Heart right ventricle (tissue), 16 donors: ENCODE measurements at regions not wholly inside any gene's neighbourhood (a gene's known extent, or its start where the extent isn't known, plus 50 kb on each side); places are given as distances from the start of the nearest gene placed in this dataset.
A peak's percentile ranks its signal among the peaks of the same experiment; 100 is the strongest.

Experiments
- ATAC-seq, 8 donors: fragments of 200-7000 bp; cut with Tn5 transposase; one replicate each; pipeline ENCODE4 v1.9.1; 2020; ENCODE audit warnings: mild to moderate bottlenecking in 8 of 8, moderate library complexity in 8 of 8, moderate number of reproducible peaks in 1 of 8
- DNase-seq, 2 donors: peaks; one replicate each; pipeline ENCODE4 v3.0.0-alpha.2; 2020
- H3K27ac ChIP-seq, 10 donors: fragments of 200-600 bp; sonication (generic) in 2 of 10; one replicate each; pipeline versions ENCODE4 v1.5.0 to v1.8.0; 2020 to 2022; ENCODE audit warnings: mild to moderate bottlenecking in 3 of 10
- H3K27me3 ChIP-seq, 7 donors: fragments of 200-600 bp; one replicate each; pipeline ENCODE4 v1.8.0; 2021 to 2022; ENCODE audit warnings: mild to moderate bottlenecking in 2 of 7
- H3K36me3 ChIP-seq, 9 donors: fragments of 200-600 bp; sonication (generic) in 1 of 9; one replicate each; pipeline versions ENCODE4 v1.5.0 to v1.8.0; 2020 to 2022; ENCODE audit warnings: mild to moderate bottlenecking in 2 of 9
- H3K4me1 ChIP-seq, 9 donors: fragments of 200-600 bp; sonication (generic) in 1 of 9; one replicate each; pipeline versions ENCODE4 v1.5.0 to v1.8.0; 2020 to 2022; ENCODE audit warnings: mild to moderate bottlenecking in 4 of 9
- H3K4me3 ChIP-seq, 10 donors: fragments of 200-600 bp; sonication (generic) in 2 of 10; one replicate each; pipeline versions ENCODE4 v1.5.0 to v1.8.0; 2020 to 2022; ENCODE audit warnings: mild to moderate bottlenecking in 7 of 10, moderate library complexity in 2 of 10
- H3K9me3 ChIP-seq, 11 donors: fragments of 200-600 bp in 10 of 11; sonication (generic) in 2 of 11; one replicate each; pipeline versions ENCODE4 v1.5.0 to v1.8.0; 2013 to 2022; ENCODE audit warnings: mild to moderate bottlenecking in 2 of 11, control low read depth in 1 of 11, moderate library complexity in 1 of 11
- WGBS, 2 donors: extraction: QIAGEN DNeasy Blood & Tissue Kit; methylation state at CpG; one replicate each; pipeline ENCODE4 v1.1.7; 2013; ENCODE audit warnings: inconsistent platforms in 1 of 2; 5-methylcytosine and 5-hydroxymethylcytosine counted together
- intact Hi-C, 10 donors: fragments of 100-400 bp; cut with DNase I; formaldehyde crosslinking; loops; one replicate each; pipeline versions ENCODE4 v1.11.1 to v1.14.2; 2022
- TF ChIP-seq, protein P1 (sequence below), 9 donors: fragments of 200-600 bp; sonication (generic) in 2 of 9; IDR thresholded peaks; one replicate each; pipeline versions ENCODE4 v1.5.0 to v1.8.0; 2021 to 2022; ENCODE audit warnings: antibody characterized with exemption in 9 of 9, mild to moderate bottlenecking in 5 of 9, moderate library complexity in 1 of 9
- donor health status: Arrhythmogenic right ventricular cardiomyopathy.
- donor health status: ischemic (EF 13 %, LVEDD 7.1; RV severe dilation, severe dysfunction).
- donor health status: healthy with polysubstance abuse.
- donor health status: DM: no; HTN: yes; CAD: no.
- donor health status: DM: no; HTN: no; CAD: no.
- donor health status: ischemic (EF 25% LVEDD 6.9; RV normal size, moderate dysfunction).
- donor health status: ischemic (EF 25% LVEDD 5.7; RV mildly dilated, moderate dysfunction).
- donor health status: healthy.
- donor health status: DM: yes; HTN: yes; CAD: no.
- donor health status: Ischemic cardiomyopathy.
- donor health status: ischemic (EF 35%, LVEDD 5.7; RV mildly dilated, moderate dysfunction).
- donor health status: nonischemic (EF 11% LVEDD 7.7; RV severe dilation, severe dysfunction).
- donor health status: DM: yes; HTN: yes; CAD: no.
- donor health status: PGD.
- donor health status: ischemic (EF 29% LVEDD 5.4; RV normal size, mild dysfunction).
- donor health status: nonischemic (EF 23%, LVEDD 6.1; RV moderate dilation, normal function).

DNA sequence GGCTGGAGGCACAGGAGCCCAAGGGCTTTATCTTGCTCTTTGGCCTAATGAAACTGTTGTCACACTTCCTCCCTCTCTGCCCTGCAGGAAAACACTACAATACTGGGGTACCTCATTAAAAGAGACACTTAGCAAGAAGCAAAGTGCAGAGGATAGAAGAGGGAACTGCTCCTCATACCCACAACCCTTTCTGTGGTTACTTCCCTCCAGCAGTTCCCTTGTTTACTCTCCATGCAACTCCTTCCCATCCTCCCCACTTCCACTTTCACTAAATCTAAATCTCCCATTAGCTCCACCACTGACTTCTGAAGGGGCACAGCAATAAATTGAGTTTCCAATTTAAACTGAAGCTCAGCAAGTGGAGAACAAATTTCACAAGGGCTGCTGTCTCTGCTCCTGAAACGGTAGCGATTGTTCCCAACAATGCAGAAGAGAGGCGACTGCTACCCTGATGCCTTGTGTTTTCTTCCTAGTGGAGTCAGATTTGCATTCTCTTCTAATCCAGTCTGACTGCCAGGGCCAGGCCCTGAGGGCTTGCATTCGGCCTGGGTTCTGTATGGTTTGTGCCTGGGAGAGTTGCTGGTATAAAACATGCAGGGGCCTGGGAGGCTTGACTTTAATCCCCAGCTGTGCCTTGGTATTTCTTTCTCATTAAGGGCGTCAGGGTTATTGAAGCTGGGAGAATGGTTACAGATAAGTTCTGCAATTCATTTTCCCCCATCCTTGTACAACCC, 454.7 kb downstream of the TFAP2B start:
- TF ChIP-seq, protein P1, sequence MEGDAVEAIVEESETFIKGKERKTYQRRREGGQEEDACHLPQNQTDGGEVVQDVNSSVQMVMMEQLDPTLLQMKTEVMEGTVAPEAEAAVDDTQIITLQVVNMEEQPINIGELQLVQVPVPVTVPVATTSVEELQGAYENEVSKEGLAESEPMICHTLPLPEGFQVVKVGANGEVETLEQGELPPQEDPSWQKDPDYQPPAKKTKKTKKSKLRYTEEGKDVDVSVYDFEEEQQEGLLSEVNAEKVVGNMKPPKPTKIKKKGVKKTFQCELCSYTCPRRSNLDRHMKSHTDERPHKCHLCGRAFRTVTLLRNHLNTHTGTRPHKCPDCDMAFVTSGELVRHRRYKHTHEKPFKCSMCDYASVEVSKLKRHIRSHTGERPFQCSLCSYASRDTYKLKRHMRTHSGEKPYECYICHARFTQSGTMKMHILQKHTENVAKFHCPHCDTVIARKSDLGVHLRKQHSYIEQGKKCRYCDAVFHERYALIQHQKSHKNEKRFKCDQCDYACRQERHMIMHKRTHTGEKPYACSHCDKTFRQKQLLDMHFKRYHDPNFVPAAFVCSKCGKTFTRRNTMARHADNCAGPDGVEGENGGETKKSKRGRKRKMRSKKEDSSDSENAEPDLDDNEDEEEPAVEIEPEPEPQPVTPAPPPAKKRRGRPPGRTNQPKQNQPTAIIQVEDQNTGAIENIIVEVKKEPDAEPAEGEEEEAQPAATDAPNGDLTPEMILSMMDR (IDR thresholded peaks at IDR 0.05), result no peak
- ATAC-seq (peak in 7 of 8 donors; percentile 51 to 69 (median 63)), DNase-seq (no peak)
- Histone ChIP-seq H3K4me1 (peaks cover 0 to 32% (median 0%) of the 10 kb centered on the region in 9 donors), H3K4me3 (no peak overlapping the region), H3K36me3 (no peaks in the 10 kb centered on the region), H3K27ac (peak overlapping the region in 1 of 10 donors; percentile 77), H3K9me3 (no peaks in the 10 kb centered on the region), H3K27me3 (no peaks in the 10 kb centered on the region)
- intact Hi-C loops, result no loop called here
- 58 to 59% methylated on average over 5 of the region's 5 CpGs for WGBS, 2 donors

DNA sequence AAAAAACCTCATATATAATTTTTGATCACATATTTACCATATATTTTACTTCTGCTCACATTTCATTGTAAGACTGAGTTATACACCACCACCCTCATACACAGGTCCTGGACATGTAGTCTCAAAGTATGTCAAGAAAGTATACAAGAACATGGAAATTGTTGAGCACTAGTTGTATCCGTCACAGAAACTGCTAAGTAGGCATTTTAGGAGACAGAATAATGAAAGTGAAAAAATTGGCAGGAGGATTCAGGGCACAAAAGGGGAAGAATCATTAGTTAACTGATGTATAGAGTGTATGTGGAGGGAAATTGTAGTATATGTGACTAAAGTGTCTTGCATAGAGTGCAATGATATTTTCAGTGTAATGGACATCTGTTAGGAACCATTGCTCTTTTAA, 458.8 kb downstream of the TFAP2B start:
- 73 to 84% methylated on average over 1 of the region's 1 CpG for WGBS, 2 donors
- DNase-seq, result no peak
- no peak overlapping the region for H3K4me3 ChIP-seq
- TF ChIP-seq, protein P1 (IDR thresholded peaks at IDR 0.05), result no peak
- peaks cover 0 to 28% (median 0%) of the 10 kb centered on the region in 9 donors for H3K4me1 ChIP-seq
- H3K9me3 ChIP-seq, result no peaks in the 10 kb centered on the region
- H3K36me3 ChIP-seq, result no peaks in the 10 kb centered on the region
- intact Hi-C loops, result no loop called here
- H3K27ac ChIP-seq, result no peak overlapping the region
- H3K27me3 ChIP-seq, result no peaks in the 10 kb centered on the region
- ATAC-seq, result no peak

DNA sequence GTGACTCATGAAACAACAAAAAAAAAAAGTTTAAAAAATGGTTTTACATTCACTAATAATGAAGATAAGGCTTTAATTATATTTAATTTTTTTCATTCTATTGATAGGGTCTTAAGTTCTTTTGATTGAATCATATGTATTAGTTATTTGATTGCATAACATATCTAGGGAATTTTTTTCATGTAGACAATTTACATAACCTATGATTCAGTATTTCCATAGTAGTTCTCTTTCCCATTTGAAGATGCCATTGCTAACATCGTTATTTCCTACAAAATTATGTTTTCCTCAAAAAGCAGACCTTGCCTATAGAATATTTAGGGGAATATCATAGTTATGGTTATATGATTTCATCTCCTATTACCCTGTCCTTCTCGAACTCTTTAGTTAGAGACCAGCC, 463.4 kb downstream of the TFAP2B start:
- TF ChIP-seq, protein P1 (IDR thresholded peaks at IDR 0.05), result no peak
- no peak for ATAC-seq
- Histone ChIP-seq H3K9me3 (no peaks in the 10 kb centered on the region), H3K27ac (no peak overlapping the region), H3K4me3 (no peak overlapping the region), H3K36me3 (no peaks in the 10 kb centered on the region), H3K4me1 (peaks cover 0 to 11% (median 0%) of the 10 kb centered on the region in 9 donors), H3K27me3 (no peaks in the 10 kb centered on the region)
- intact Hi-C loops, result no loop called here
- no peak for DNase-seq
- WGBS, 2 donors, result 60 to 71% methylated on average over 2 of the region's 2 CpGs

DNA sequence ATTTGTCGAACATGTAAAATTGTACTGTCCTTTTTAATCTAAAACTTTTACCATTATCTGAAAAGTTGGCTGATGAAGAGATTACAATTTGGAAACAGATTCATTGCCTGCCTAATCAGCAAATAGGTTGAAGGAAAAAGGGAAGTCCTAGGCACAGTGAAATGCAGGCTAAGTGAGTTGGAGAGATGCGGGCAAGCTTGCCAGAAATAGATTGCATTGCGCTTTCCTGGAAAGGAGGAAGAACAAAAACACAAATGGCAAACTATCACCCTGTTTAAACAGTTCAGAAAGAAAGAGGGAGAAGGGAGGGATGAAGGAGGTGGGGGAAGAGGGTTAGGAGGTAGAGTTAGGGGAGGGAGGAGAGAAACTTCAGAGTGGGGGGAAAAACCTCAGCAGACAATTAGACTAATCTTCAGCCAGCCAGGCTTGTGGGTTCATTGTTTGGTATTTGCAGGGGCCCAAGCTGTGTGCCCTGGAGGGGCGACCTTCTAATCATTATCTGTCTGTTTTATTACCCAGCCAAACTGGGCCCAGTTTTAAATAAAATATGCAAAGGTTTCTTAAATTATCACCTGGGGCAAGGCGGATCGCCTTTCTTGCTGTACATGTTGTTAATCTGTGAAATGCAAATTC, 465.2 kb downstream of the TFAP2B start:
- Histone ChIP-seq H3K36me3 (no peaks in the 10 kb centered on the region), H3K9me3 (no peaks in the 10 kb centered on the region), H3K27me3 (no peaks in the 10 kb centered on the region), H3K27ac (peak overlapping the region in 1 of 10 donors; percentile 57), H3K4me1 (peaks cover 0 to 5% (median 0%) of the 10 kb centered on the region in 9 donors), H3K4me3 (no peak overlapping the region)
- WGBS, 2 donors, result 77 to 81% methylated on average over 6 of the region's 6 CpGs
- intact Hi-C loops, result no loop called here
- TF ChIP-seq, protein P1 (IDR thresholded peaks at IDR 0.05), result no peak
- DNase-seq, result no peak
- peak in 1 of 8 donors; percentile 38 for ATAC-seq
